Stimulated activated CD4-positive, alpha-beta T cell treated with anti-CD3 and anti-CD28 coated beads, Interleukin-12 subunit alpha, Interleukin-12 subunit beta, amount 100 ng/mL, for 48 hours (primary cell): ENCODE measurements at regions not wholly inside any gene's neighbourhood (a gene's known extent, or its start where the extent isn't known, plus 50 kb on each side); places are given as distances from the start of the nearest gene placed in this dataset.

Source experiments
- DNase-seq, 3 donors: peaks; one replicate each; pipeline ENCODE4 v3.0.0-alpha.2; 2020; ENCODE audit warnings: low read depth in 2 of 3, low spot score in 1 of 3

GRCh38 chr4:52269761-52270160 lies 218.7 kb downstream of the SPATA18 start:
- DNase-seq: no peak

- DNase-seq: no peak
Observed at GRCh38 chr4:52273885-52274284, 222.8 kb downstream of the SPATA18 start.

GRCh38 chr4:52288212-52288855 lies 237.2 kb downstream of the SPATA18 start:
- DNase-seq: no peak

- no peak for DNase-seq
Observed at GRCh38 chr4:52290466-52290865, 239.4 kb downstream of the SPATA18 start.

GRCh38 chr4:52292245-52292644 lies 241.1 kb downstream of the SPATA18 start:
- DNase-seq: no peak

GRCh38 chr4:52296341-52296740 lies 245.2 kb downstream of the SPATA18 start:
- DNase-seq: no peak

- DNase-seq: no peak
Observed at GRCh38 chr4:52298444-52298843, 247.3 kb downstream of the SPATA18 start.

- no peak for DNase-seq
Observed at GRCh38 chr4:52299120-52299519, 248.0 kb downstream of the SPATA18 start.

GRCh38 chr4:52311464-52312125 lies 260.5 kb downstream of the SPATA18 start:
- DNase-seq: no peak

GRCh38 chr4:52312722-52313121 lies 261.6 kb downstream of the SPATA18 start:
- DNase-seq: no peak

GRCh38 chr4:52317361-52317879 lies 266.3 kb downstream of the SPATA18 start:
- DNase-seq: no peak

- DNase-seq: no peak
Observed at GRCh38 chr4:52317981-52318380, 266.9 kb downstream of the SPATA18 start.

GRCh38 chr4:52329894-52330293 lies 278.8 kb downstream of the SPATA18 start:
- no peak for DNase-seq

- DNase-seq: no peak
Observed at GRCh38 chr4:52343595-52343994, 292.5 kb downstream of the SPATA18 start.

- no peak for DNase-seq
Observed at GRCh38 chr4:52350926-52351325, 299.8 kb downstream of the SPATA18 start.

- DNase-seq: no peak
Observed at GRCh38 chr4:52358366-52358765, 300.7 kb downstream of the USP46 start.

GRCh38 chr4:52358883-52359321 lies 300.2 kb downstream of the USP46 start:
- no peak for DNase-seq

- DNase-seq: no peak
Observed at GRCh38 chr4:52366191-52366590, 292.9 kb downstream of the USP46 start.

GRCh38 chr4:52366621-52367020 lies 292.5 kb downstream of the USP46 start:
- no peak for DNase-seq

GRCh38 chr4:52367282-52367830 lies 291.7 kb downstream of the USP46 start:
- no peak for DNase-seq

- DNase-seq: no peak
Observed at GRCh38 chr4:52368895-52369294, 290.2 kb downstream of the USP46 start.

- no peak for DNase-seq
Observed at GRCh38 chr4:52369649-52370048, 289.5 kb downstream of the USP46 start.
